ENCODE measurements at regions not wholly inside any gene's neighbourhood (a gene's known extent, or its start where the extent isn't known, plus 50 kb on each side); places are given as distances from the start of the nearest gene placed in this dataset.

GRCh38 chr10:46171661-46172060 lies 115.1 kb upstream of the ANTXRL start (continued):
- TF ChIP-seq BCL3 (IDR thresholded peaks at IDR 0.05; ENCODE audit: borderline replicate concordance, insufficient read depth, low read depth, low read length, poor library complexity, severe bottlenecking), result no peak
- no peak for TF ChIP-seq EZH2 (IDR thresholded peaks at IDR 0.05; ENCODE audit: borderline replicate concordance, control insufficient read depth, low read depth, low read length)
- TF ChIP-seq RB1 (IDR thresholded peaks at IDR 0.05; ENCODE audit: borderline replicate concordance), result no peak
- TF ChIP-seq SREBF2 (IDR thresholded peaks at IDR 0.05; ENCODE audit: low read length), result no peak
- TF ChIP-seq MEF2A (IDR thresholded peaks at IDR 0.05; ENCODE audit: insufficient read depth, low read depth, low read length), result no peak
- TF ChIP-seq ESRRA (IDR thresholded peaks at IDR 0.05; ENCODE audit: low read length), result no peak
- TF ChIP-seq, protein P1, sequence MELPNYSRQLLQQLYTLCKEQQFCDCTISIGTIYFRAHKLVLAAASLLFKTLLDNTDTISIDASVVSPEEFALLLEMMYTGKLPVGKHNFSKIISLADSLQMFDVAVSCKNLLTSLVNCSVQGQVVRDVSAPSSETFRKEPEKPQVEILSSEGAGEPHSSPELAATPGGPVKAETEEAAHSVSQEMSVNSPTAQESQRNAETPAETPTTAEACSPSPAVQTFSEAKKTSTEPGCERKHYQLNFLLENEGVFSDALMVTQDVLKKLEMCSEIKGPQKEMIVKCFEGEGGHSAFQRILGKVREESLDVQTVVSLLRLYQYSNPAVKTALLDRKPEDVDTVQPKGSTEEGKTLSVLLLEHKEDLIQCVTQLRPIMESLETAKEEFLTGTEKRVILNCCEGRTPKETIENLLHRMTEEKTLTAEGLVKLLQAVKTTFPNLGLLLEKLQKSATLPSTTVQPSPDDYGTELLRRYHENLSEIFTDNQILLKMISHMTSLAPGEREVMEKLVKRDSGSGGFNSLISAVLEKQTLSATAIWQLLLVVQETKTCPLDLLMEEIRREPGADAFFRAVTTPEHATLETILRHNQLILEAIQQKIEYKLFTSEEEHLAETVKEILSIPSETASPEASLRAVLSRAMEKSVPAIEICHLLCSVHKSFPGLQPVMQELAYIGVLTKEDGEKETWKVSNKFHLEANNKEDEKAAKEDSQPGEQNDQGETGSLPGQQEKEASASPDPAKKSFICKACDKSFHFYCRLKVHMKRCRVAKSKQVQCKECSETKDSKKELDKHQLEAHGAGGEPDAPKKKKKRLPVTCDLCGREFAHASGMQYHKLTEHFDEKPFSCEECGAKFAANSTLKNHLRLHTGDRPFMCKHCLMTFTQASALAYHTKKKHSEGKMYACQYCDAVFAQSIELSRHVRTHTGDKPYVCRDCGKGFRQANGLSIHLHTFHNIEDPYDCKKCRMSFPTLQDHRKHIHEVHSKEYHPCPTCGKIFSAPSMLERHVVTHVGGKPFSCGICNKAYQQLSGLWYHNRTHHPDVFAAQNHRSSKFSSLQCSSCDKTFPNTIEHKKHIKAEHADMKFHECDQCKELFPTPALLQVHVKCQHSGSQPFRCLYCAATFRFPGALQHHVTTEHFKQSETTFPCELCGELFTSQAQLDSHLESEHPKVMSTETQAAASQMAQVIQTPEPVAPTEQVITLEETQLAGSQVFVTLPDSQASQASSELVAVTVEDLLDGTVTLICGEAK (IDR thresholded peaks at IDR 0.05; ENCODE audit: borderline replicate concordance), result no peak
- TF ChIP-seq PAX8 (IDR thresholded peaks at IDR 0.05), result no peak
- no peak for TF ChIP-seq NRF1 (conservative IDR thresholded peaks at IDR 0.05; ENCODE audit: low read depth, low read length)
- no peak for TF ChIP-seq CHD2 (IDR thresholded peaks at IDR 0.05; ENCODE audit: borderline replicate concordance, low read depth, low read length)
- TF ChIP-seq, protein P2, sequence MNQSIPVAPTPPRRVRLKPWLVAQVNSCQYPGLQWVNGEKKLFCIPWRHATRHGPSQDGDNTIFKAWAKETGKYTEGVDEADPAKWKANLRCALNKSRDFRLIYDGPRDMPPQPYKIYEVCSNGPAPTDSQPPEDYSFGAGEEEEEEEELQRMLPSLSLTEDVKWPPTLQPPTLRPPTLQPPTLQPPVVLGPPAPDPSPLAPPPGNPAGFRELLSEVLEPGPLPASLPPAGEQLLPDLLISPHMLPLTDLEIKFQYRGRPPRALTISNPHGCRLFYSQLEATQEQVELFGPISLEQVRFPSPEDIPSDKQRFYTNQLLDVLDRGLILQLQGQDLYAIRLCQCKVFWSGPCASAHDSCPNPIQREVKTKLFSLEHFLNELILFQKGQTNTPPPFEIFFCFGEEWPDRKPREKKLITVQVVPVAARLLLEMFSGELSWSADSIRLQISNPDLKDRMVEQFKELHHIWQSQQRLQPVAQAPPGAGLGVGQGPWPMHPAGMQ (IDR thresholded peaks at IDR 0.05; ENCODE audit: borderline replicate concordance), result no peak
